GM12878 (cell line): ENCODE measurements at regions not wholly inside any gene's neighbourhood (a gene's known extent, or its start where the extent isn't known, plus 50 kb on each side); places are given as distances from the start of the nearest gene placed in this dataset.

Source experiments
- HDAC2 ChIP-seq: fragments of 200-600 bp; sonication (generic); IDR thresholded peaks from 2 replicates; pipeline ENCODE4 v1.6.1; 2017
- KLF5 ChIP-seq: fragments of 450-650 bp; IDR thresholded peaks from 2 replicates; pipeline ENCODE4 v1.6.1; 2014; ENCODE audit warnings: mild to moderate bottlenecking; ENCODE audit not compliant: partially characterized antibody
- NBN ChIP-seq: fragments of 450-650 bp; IDR thresholded peaks from 2 replicates; pipeline ENCODE4 v1.6.1; 2016
- NFIC ChIP-seq: IDR thresholded peaks from 2 replicates; pipeline ENCODE4 v1.6.1; 2012; ENCODE audit warnings: low read depth, mild to moderate bottlenecking, inconsistent platforms, low read length, moderate library complexity
- NR2C2 ChIP-seq: IDR thresholded peaks from 2 replicates; pipeline ENCODE4 v1.6.1; 2011; ENCODE audit warnings: borderline replicate concordance, low read depth; ENCODE audit not compliant: control insufficient read depth, insufficient read length
- PAX8 ChIP-seq: fragments of 450-650 bp; IDR thresholded peaks from 2 replicates; pipeline ENCODE4 v1.6.1; 2017; ENCODE audit warnings: mild to moderate bottlenecking, moderate library complexity
- PML ChIP-seq: IDR thresholded peaks from 2 replicates; pipeline ENCODE4 v1.6.1; 2012; ENCODE audit warnings: low read length, inconsistent platforms
- POLR2A ChIP-seq: IDR thresholded peaks from 2 replicates; pipeline ENCODE4 v1.6.1; 2011; ENCODE audit warnings: low read depth, mild to moderate bottlenecking, low read length
- POLR2AphosphoS5 ChIP-seq: IDR thresholded peaks from 2 replicates; pipeline ENCODE4 v1.6.1; 2011; ENCODE audit warnings: mild to moderate bottlenecking, low read length, inconsistent platforms
- RBBP5 ChIP-seq: fragments of 200-600 bp; sonication (generic); conservative IDR thresholded peaks from 2 replicates; pipeline ENCODE4 v1.6.1; 2016
- RFX5 ChIP-seq: IDR thresholded peaks from 2 replicates; pipeline ENCODE4 v1.6.1; 2011; ENCODE audit warnings: low read depth, low read length, improper control_type of control experiment
- TCF3 ChIP-seq: IDR thresholded peaks from 2 replicates; pipeline ENCODE4 v1.6.1; 2012; ENCODE audit warnings: low read depth, mild to moderate bottlenecking, low read length, borderline replicate concordance; ENCODE audit not compliant: insufficient read depth
- ZNF217 ChIP-seq: fragments of 450-650 bp; IDR thresholded peaks from 2 replicates; pipeline ENCODE4 v1.6.1; 2017; ENCODE audit warnings: antibody characterized with exemption, mild to moderate bottlenecking
- TF ChIP-seq, protein P1 (sequence below): fragments of 450-650 bp; IDR thresholded peaks from 2 replicates; pipeline ENCODE4 v1.6.1; 2016; ENCODE audit warnings: mild to moderate bottlenecking, moderate library complexity, borderline replicate concordance
- TF ChIP-seq, protein P2 (sequence below): IDR thresholded peaks from 2 replicates; pipeline ENCODE4 v1.6.1; 2011; ENCODE audit warnings: low read depth, mild to moderate bottlenecking, low read length, moderate library complexity, borderline replicate concordance; ENCODE audit errors: extremely low read depth
- TF ChIP-seq, protein P3 (sequence below): fragments of 450-650 bp; IDR thresholded peaks from 2 replicates; pipeline ENCODE4 v1.6.1; 2017; ENCODE audit warnings: mild to moderate bottlenecking, moderate library complexity
- TF ChIP-seq, protein P4 (sequence below): fragments of 450-650 bp; formaldehyde crosslinking; IDR thresholded peaks from 2 replicates; pipeline ENCODE4 v1.5.0; 2022; ENCODE audit warnings: mild to moderate bottlenecking, missing genetic modification characterization

DNA sequence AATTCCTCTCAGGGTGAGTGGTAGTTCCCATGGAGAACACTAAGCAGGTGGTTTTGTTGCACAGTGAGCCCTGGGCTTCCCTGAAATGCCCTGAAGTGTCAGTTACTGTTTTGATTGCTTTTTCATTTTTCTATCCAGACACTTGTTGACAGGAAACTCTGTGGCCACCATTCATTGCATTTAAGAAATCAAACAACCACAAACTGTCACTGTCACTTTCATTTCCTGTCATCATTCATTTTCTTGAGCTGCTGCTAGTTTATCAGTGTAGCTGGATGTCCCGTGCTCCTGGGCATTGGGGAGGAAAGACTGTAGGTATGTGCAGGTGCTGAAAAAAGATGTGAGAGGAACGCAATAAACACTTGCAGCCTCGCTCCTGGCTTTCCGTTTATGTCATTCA, 891.6 kb upstream of the ZEB2 start (continued):
- TF ChIP-seq, protein P1, sequence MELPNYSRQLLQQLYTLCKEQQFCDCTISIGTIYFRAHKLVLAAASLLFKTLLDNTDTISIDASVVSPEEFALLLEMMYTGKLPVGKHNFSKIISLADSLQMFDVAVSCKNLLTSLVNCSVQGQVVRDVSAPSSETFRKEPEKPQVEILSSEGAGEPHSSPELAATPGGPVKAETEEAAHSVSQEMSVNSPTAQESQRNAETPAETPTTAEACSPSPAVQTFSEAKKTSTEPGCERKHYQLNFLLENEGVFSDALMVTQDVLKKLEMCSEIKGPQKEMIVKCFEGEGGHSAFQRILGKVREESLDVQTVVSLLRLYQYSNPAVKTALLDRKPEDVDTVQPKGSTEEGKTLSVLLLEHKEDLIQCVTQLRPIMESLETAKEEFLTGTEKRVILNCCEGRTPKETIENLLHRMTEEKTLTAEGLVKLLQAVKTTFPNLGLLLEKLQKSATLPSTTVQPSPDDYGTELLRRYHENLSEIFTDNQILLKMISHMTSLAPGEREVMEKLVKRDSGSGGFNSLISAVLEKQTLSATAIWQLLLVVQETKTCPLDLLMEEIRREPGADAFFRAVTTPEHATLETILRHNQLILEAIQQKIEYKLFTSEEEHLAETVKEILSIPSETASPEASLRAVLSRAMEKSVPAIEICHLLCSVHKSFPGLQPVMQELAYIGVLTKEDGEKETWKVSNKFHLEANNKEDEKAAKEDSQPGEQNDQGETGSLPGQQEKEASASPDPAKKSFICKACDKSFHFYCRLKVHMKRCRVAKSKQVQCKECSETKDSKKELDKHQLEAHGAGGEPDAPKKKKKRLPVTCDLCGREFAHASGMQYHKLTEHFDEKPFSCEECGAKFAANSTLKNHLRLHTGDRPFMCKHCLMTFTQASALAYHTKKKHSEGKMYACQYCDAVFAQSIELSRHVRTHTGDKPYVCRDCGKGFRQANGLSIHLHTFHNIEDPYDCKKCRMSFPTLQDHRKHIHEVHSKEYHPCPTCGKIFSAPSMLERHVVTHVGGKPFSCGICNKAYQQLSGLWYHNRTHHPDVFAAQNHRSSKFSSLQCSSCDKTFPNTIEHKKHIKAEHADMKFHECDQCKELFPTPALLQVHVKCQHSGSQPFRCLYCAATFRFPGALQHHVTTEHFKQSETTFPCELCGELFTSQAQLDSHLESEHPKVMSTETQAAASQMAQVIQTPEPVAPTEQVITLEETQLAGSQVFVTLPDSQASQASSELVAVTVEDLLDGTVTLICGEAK = no peak
- TF ChIP-seq RFX5 (no peak), NFIC (peak; percentile 88), POLR2A (no peak), RBBP5 (no peak), KLF5 (no peak), NR2C2 (no peak), TCF3 (peak; percentile 85), ZNF217 (no peak), PML (0 out of 2 replicates have a peak, but pooled peaks have one; percentile 36), NBN (0 out of 2 replicates have a peak, but pooled peaks have one; percentile 33), POLR2AphosphoS5 (no peak), PAX8 (no peak), HDAC2 (no peak)
- TF ChIP-seq, protein P2, sequence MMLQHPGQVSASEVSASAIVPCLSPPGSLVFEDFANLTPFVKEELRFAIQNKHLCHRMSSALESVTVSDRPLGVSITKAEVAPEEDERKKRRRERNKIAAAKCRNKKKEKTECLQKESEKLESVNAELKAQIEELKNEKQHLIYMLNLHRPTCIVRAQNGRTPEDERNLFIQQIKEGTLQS = no peak
- TF ChIP-seq, protein P3, sequence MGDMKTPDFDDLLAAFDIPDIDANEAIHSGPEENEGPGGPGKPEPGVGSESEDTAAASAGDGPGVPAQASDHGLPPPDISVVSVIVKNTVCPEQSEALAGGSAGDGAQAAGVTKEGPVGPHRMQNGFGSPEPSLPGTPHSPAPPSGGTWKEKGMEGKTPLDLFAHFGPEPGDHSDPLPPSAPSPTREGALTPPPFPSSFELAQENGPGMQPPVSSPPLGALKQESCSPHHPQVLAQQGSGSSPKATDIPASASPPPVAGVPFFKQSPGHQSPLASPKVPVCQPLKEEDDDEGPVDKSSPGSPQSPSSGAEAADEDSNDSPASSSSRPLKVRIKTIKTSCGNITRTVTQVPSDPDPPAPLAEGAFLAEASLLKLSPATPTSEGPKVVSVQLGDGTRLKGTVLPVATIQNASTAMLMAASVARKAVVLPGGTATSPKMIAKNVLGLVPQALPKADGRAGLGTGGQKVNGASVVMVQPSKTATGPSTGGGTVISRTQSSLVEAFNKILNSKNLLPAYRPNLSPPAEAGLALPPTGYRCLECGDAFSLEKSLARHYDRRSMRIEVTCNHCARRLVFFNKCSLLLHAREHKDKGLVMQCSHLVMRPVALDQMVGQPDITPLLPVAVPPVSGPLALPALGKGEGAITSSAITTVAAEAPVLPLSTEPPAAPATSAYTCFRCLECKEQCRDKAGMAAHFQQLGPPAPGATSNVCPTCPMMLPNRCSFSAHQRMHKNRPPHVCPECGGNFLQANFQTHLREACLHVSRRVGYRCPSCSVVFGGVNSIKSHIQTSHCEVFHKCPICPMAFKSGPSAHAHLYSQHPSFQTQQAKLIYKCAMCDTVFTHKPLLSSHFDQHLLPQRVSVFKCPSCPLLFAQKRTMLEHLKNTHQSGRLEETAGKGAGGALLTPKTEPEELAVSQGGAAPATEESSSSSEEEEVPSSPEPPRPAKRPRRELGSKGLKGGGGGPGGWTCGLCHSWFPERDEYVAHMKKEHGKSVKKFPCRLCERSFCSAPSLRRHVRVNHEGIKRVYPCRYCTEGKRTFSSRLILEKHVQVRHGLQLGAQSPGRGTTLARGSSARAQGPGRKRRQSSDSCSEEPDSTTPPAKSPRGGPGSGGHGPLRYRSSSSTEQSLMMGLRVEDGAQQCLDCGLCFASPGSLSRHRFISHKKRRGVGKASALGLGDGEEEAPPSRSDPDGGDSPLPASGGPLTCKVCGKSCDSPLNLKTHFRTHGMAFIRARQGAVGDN = no peak
- TF ChIP-seq, protein P4, sequence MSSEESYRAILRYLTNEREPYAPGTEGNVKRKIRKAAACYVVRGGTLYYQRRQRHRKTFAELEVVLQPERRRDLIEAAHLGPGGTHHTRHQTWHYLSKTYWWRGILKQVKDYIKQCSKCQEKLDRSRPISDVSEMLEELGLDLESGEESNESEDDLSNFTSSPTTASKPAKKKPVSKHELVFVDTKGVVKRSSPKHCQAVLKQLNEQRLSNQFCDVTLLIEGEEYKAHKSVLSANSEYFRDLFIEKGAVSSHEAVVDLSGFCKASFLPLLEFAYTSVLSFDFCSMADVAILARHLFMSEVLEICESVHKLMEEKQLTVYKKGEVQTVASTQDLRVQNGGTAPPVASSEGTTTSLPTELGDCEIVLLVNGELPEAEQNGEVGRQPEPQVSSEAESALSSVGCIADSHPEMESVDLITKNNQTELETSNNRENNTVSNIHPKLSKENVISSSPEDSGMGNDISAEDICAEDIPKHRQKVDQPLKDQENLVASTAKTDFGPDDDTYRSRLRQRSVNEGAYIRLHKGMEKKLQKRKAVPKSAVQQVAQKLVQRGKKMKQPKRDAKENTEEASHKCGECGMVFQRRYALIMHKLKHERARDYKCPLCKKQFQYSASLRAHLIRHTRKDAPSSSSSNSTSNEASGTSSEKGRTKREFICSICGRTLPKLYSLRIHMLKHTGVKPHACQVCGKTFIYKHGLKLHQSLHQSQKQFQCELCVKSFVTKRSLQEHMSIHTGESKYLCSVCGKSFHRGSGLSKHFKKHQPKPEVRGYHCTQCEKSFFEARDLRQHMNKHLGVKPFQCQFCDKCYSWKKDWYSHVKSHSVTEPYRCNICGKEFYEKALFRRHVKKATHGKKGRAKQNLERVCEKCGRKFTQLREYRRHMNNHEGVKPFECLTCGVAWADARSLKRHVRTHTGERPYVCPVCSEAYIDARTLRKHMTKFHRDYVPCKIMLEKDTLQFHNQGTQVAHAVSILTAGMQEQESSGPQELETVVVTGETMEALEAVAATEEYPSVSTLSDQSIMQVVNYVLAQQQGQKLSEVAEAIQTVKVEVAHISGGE (CRISPR knock-in tag) = no peak
